ENCODE measurements at regions not wholly inside any gene's neighbourhood (a gene's known extent, or its start where the extent isn't known, plus 50 kb on each side); places are given as distances from the start of the nearest gene placed in this dataset.

DNA sequence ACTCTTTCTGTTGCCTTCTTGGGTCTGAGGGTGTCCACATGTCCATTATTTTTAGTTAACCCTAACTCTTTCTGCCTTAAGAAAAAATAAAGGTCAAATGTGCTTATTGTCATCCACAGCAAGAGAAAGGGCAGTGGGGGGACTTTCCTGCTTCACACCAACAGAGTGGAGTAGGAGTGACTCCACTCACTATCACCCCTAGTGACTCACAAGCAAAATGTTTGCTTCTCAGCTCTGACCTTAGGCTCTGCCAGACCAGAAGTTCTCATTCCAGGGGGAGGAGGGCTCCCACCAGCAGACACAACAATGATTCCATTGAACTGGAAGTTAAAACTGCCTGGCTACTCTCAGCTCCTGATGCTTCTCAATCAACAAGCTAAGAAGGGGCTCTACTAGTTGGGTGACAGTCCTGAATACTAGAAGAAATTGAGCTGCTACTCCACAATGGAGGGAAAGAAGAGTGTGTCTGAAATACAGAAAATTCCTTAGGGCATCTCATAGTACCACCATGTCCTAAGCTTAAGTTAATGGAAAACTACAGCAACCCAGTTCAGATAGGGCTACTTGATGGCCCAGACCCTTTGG lies 83.9 kb upstream of the AFDN start:
- FAIRE-seq: no peak
- no peaks in the 10 kb centered on the region for H3K9me3 ChIP-seq (replicated peaks; ENCODE audit: control insufficient read depth, insufficient read depth, low read length)
- CTCF ChIA-PET: interaction anchor here (0.8 kb wide), 1 partner anchor 27 kb away, joined by 3 read pairs; no protein-coding TSS in a partner anchor
- no peaks in the 10 kb centered on the region for H4K20me1 ChIP-seq (replicated peaks; ENCODE audit: control insufficient read depth, extremely low read depth, insufficient read depth, low read length)
- no peak overlapping the region for H3K27ac ChIP-seq (ENCODE audit: insufficient read depth, low read depth, low read length)
- no peak overlapping the region for H3K4me3 ChIP-seq (replicated peaks in 1 of 3; ENCODE audit: insufficient read depth in 1 of 3, low read depth in 1 of 3, low read length in 3 of 3)
- H3K79me2 ChIP-seq (ENCODE audit: control insufficient read depth, insufficient read depth, low read length): no peaks in the 10 kb centered on the region
- no TSS peak for BruUV-seq (replicated peaks)
- dilution Hi-C loops (cut with MboI; ENCODE audit: extremely low pct_ligation_motif_present, low sequenced_read_pairs): no loop called here
- H3K9ac ChIP-seq (replicated peaks; ENCODE audit: extremely low read depth, insufficient read depth, low read length): no peak overlapping the region
- POLR2A ChIA-PET: no interaction called here
- H3K36me3 ChIP-seq (ENCODE audit: control insufficient read depth in 2 of 2, extremely low read depth in 1 of 2, insufficient read depth in 2 of 2, low read length in 2 of 2): no peaks in the 10 kb centered on the region
- no peak overlapping the region for H2AFZ ChIP-seq (ENCODE audit: low read depth, low read length)
- no peaks in the 10 kb centered on the region for H3K27me3 ChIP-seq (ENCODE audit: control insufficient read depth in 2 of 2, insufficient read depth in 2 of 2, low read length in 2 of 2)
- H3K4me2 ChIP-seq (ENCODE audit: insufficient read depth, low read length): no peak overlapping the region
- no peaks in the 10 kb centered on the region for H3K4me1 ChIP-seq (ENCODE audit: control insufficient read depth, extremely low read depth, insufficient read depth, low read length)
- intact Hi-C loops (cut with micrococcal nuclease): no loop called here
- no peak for TF ChIP-seq MYC (IDR thresholded peaks at IDR 0.05; ENCODE audit: low read depth, low read length)
- no peak for TF ChIP-seq JUN (IDR thresholded peaks at IDR 0.05; ENCODE audit: borderline replicate concordance, insufficient read depth, insufficient read length, low read depth)
- no peak for TF ChIP-seq FOS (IDR thresholded peaks at IDR 0.05; ENCODE audit: borderline replicate concordance, insufficient read depth, low read length)
- no peak for TF ChIP-seq POLR2A (IDR thresholded peaks at IDR 0.05; ENCODE audit: low read depth, low read length)
- TF ChIP-seq, protein P1, sequence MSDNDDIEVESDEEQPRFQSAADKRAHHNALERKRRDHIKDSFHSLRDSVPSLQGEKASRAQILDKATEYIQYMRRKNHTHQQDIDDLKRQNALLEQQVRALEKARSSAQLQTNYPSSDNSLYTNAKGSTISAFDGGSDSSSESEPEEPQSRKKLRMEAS (IDR thresholded peaks at IDR 0.05; ENCODE audit: insufficient read depth, insufficient read length): no peak
- TF ChIP-seq, protein P2, sequence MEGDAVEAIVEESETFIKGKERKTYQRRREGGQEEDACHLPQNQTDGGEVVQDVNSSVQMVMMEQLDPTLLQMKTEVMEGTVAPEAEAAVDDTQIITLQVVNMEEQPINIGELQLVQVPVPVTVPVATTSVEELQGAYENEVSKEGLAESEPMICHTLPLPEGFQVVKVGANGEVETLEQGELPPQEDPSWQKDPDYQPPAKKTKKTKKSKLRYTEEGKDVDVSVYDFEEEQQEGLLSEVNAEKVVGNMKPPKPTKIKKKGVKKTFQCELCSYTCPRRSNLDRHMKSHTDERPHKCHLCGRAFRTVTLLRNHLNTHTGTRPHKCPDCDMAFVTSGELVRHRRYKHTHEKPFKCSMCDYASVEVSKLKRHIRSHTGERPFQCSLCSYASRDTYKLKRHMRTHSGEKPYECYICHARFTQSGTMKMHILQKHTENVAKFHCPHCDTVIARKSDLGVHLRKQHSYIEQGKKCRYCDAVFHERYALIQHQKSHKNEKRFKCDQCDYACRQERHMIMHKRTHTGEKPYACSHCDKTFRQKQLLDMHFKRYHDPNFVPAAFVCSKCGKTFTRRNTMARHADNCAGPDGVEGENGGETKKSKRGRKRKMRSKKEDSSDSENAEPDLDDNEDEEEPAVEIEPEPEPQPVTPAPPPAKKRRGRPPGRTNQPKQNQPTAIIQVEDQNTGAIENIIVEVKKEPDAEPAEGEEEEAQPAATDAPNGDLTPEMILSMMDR (IDR thresholded peaks at IDR 0.05; ENCODE audit: extremely low read depth in 1 of 2, insufficient read depth in 1 of 2, low read depth in 1 of 2, low read length in 2 of 2): no peak
- TF ChIP-seq GATA2 (IDR thresholded peaks at IDR 0.05; ENCODE audit: insufficient read depth, insufficient read length, low read depth, low read length): no peak
- no peak for TF ChIP-seq EZH2 (IDR thresholded peaks at IDR 0.05; ENCODE audit: borderline replicate concordance, low read depth, low read length, severe bottlenecking)
- no peak for TF ChIP-seq POLR2AphosphoS5 (IDR thresholded peaks at IDR 0.05; ENCODE audit: insufficient read depth, low read depth, low read length)
- H3K9me1 ChIP-seq (replicated peaks; ENCODE audit: control insufficient read depth, extremely low read depth, insufficient read depth, low read length): no peaks in the 10 kb centered on the region
- no peak for DNase-seq (ENCODE audit: low read depth, low spot score)

All from endothelial cell of umbilical vein (primary cell).